ENCODE measurements at regions not wholly inside any gene's neighbourhood (a gene's known extent, or its start where the extent isn't known, plus 50 kb on each side); places are given as distances from the start of the nearest gene placed in this dataset.
A peak's percentile ranks its signal among the peaks of the same experiment; 100 is the strongest.

- DNase-seq (ENCODE audit: low read depth): no peak
- no peak for TF ChIP-seq CTCF (IDR thresholded peaks at IDR 0.05; ENCODE audit: control insufficient read depth, extremely low read depth, insufficient read depth)
- no peak overlapping the region for H3K4me3 ChIP-seq (ENCODE audit: low read depth, low read length)
Measured at GRCh38 chr12:58029260-58029659, 87.9 kb downstream of the ATP23 start.

- no peak for TF ChIP-seq CTCF (IDR thresholded peaks at IDR 0.05; ENCODE audit: control insufficient read depth, extremely low read depth, insufficient read depth)
- H3K4me3 ChIP-seq (ENCODE audit: low read depth, low read length): no peak overlapping the region
- DNase-seq (ENCODE audit: low read depth): no peak
Measured at GRCh38 chr12:58030566-58031279, 89.4 kb downstream of the ATP23 start.

GRCh38 chr12:58032156-58032555, 90.8 kb downstream of the ATP23 start:
- H3K4me3 ChIP-seq (ENCODE audit: low read depth, low read length): no peak overlapping the region
- DNase-seq (ENCODE audit: low read depth): no peak
- TF ChIP-seq CTCF (IDR thresholded peaks at IDR 0.05; ENCODE audit: control insufficient read depth, extremely low read depth, insufficient read depth): no peak

GRCh38 chr12:58033831-58034230, 92.5 kb downstream of the ATP23 start:
- H3K4me3 ChIP-seq (ENCODE audit: low read depth, low read length): no peak overlapping the region
- DNase-seq (ENCODE audit: low read depth): no peak
- TF ChIP-seq CTCF (IDR thresholded peaks at IDR 0.05; ENCODE audit: control insufficient read depth, extremely low read depth, insufficient read depth): no peak

GRCh38 chr12:58034311-58034710, 92.9 kb downstream of the ATP23 start:
- DNase-seq (ENCODE audit: low read depth): peak; percentile 11
- no peak for TF ChIP-seq CTCF (IDR thresholded peaks at IDR 0.05; ENCODE audit: control insufficient read depth, extremely low read depth, insufficient read depth)

GRCh38 chr12:58034712-58035111, 93.3 kb downstream of the ATP23 start:
- peak; percentile 62 for DNase-seq (ENCODE audit: low read depth)
- TF ChIP-seq CTCF (IDR thresholded peaks at IDR 0.05; ENCODE audit: control insufficient read depth, extremely low read depth, insufficient read depth): no peak
- H3K4me3 ChIP-seq (ENCODE audit: low read depth, low read length): no peak overlapping the region

More at GRCh38 chr12:58034311-58034710, 92.9 kb downstream of the ATP23 start:
- no peak overlapping the region for H3K4me3 ChIP-seq (ENCODE audit: low read depth, low read length)

GRCh38 chr12:58041441-58041840, 100.1 kb downstream of the ATP23 start:
- no peak for DNase-seq (ENCODE audit: low read depth)
- no peak overlapping the region for H3K4me3 ChIP-seq (ENCODE audit: low read depth, low read length)
- no peak for TF ChIP-seq CTCF (IDR thresholded peaks at IDR 0.05; ENCODE audit: control insufficient read depth, extremely low read depth, insufficient read depth)
